Activated CD4-positive, alpha-beta memory T cell treated with anti-CD3 and anti-CD28 coated beads, Interleukin-2, amount 10 ng/mL, durations not matched to agents 7 days and 5 days (primary cell): ENCODE measurements at regions not wholly inside any gene's neighbourhood (a gene's known extent, or its start where the extent isn't known, plus 50 kb on each side); places are given as distances from the start of the nearest gene placed in this dataset.
"Not testable (repeated sequence)": the region's sequence is repeated elsewhere in the genome, so short reads cannot be mapped to it uniquely, and the experiment has no call there.

ENCODE experiments used
- CTCF ChIA-PET: fragments of 350-600 bp; sonication (Branson Sonifier 250); formaldehyde crosslinking; loops from one replicate; lab custom pipeline; 2021; ENCODE audit warnings: antibody characterized with exemption, inconsistent platforms; lab: Charles Lee
- POLR2A ChIA-PET: fragments of 350-600 bp; sonication (Branson Sonifier 250); formaldehyde crosslinking; loops from one replicate; lab custom pipeline; 2021; ENCODE audit warnings: antibody characterized with exemption; lab: Charles Lee
- DNase-seq: peaks from one replicate; pipeline ENCODE4 v3.0.0-alpha.2; 2020
- H3K27ac Mint-ChIP-seq: one replicate; pipeline ENCODE4 v1.8.0; 2021; ENCODE audit warnings: mild to moderate bottlenecking, mixed read lengths
- H3K27me3 Mint-ChIP-seq: one replicate; pipeline ENCODE4 v1.8.0; 2021; ENCODE audit warnings: mixed read lengths
- H3K36me3 Mint-ChIP-seq: one replicate; pipeline ENCODE4 v1.8.0; 2021; ENCODE audit warnings: low read depth, mixed read lengths
- H3K4me1 Mint-ChIP-seq: one replicate; pipeline ENCODE4 v1.8.0; 2021; ENCODE audit warnings: mixed read lengths
- H3K4me3 Mint-ChIP-seq: one replicate; pipeline ENCODE4 v1.8.0; 2021; ENCODE audit warnings: mild to moderate bottlenecking, mixed read lengths
- H3K9me3 Mint-ChIP-seq: one replicate; pipeline ENCODE4 v1.8.0; 2021; ENCODE audit warnings: mixed read lengths

DNA sequence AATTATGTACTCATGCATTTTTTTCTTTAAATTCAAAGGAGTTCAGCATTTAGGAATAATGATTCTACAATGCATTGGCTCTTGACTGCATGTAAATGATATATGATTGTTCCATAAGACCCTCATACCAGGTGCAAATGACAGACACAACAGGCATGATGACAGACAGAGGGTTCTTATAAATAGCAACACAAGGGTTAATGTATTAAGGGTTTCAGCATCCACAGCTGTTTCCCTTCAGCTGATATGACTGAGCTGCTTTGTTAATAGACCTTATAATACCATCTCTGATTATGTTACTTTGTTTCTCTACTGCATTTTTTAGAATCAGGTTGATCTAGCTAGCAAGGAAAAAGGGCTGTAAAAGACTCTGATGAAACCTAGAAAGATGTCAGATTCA is 90.8 kb upstream of the TMTC2 start:
- no peaks in the 10 kb centered on the region for H3K27me3 Mint-ChIP-seq
- H3K27ac Mint-ChIP-seq, result no peak overlapping the region
- no peaks in the 10 kb centered on the region for H3K9me3 Mint-ChIP-seq
- H3K4me3 Mint-ChIP-seq, result no peak overlapping the region
- ChIA-PET CTCF (no interaction called here), POLR2A (no interaction called here)
- H3K36me3 Mint-ChIP-seq, result no peaks in the 10 kb centered on the region
- no peaks in the 10 kb centered on the region for H3K4me1 Mint-ChIP-seq
- DNase-seq, result no peak

DNA sequence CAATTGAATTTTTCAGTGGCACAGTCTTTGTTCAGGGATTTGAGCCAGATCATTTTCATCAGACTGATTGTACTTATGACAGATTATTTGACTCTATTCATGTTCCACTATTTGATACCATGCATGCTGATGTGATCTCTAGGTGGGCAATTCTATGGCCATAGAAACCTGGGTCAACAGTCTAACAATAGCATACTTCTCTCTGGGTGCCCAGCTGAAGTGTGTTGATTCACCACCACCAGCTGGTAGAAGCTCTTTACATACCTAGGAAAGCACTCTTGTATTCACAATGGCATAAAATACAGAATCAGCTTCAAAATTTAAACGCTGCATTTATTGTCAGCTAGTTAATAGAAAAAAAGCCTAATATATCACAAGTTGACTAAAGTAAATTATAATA is 90.2 kb upstream of the TMTC2 start:
- Mint-ChIP-seq H3K36me3 (no peaks in the 10 kb centered on the region), H3K27me3 (no peaks in the 10 kb centered on the region), H3K4me1 (no peaks in the 10 kb centered on the region), H3K4me3 (no peak overlapping the region), H3K27ac (no peak overlapping the region), H3K9me3 (no peaks in the 10 kb centered on the region)
- POLR2A ChIA-PET, result no interaction called here
- no peak for DNase-seq
- CTCF ChIA-PET, result interaction anchor here (0.6 kb wide), 1 partner anchor 58 kb away, joined by 3 read pairs; no protein-coding TSS in a partner anchor

DNA sequence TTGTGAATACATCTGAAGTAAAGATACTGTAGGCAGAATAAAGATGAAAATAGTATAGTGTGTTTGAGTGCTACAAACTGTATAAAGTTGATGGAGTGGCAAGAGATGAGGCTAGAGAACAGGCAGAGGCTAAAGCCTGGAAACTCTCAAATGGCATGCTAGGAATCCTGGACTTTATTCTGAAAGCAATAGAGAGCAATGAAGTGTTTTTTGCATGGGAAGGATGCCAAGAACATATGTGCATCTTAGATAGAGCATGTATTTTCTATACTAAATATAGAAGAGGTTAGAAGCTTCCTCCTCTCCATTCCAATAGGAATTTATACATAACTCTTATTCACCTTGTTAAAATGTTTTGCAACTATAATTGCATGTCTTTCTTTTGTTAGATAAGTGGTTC is 86.3 kb upstream of the TMTC2 start:
- no peak overlapping the region for H3K4me3 Mint-ChIP-seq
- DNase-seq, result no peak
- H3K36me3 Mint-ChIP-seq, result no peaks in the 10 kb centered on the region
- CTCF ChIA-PET, result no interaction called here
- POLR2A ChIA-PET, result no interaction called here
- no peaks in the 10 kb centered on the region for H3K27me3 Mint-ChIP-seq
- H3K27ac Mint-ChIP-seq, result no peak overlapping the region
- H3K9me3 Mint-ChIP-seq, result no peaks in the 10 kb centered on the region
- H3K4me1 Mint-ChIP-seq, result no peaks in the 10 kb centered on the region

DNA sequence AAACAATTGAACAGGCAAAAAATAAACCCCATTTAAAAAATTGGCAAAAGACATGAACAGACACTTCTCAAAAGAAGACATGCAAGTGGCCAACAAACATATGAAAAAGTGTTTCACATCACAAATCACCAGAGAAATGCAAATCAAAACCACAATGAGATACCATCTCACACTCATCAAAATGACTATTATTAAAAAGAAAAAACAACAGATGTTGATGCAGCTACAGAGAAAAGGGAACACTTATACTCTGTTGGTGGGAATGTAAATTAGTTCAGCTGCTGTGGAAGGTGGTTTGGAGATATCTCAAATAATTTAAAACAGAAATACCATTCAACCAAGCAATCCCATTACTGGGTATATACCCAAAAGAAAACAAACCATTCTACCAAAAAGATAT is 83.1 kb upstream of the TMTC2 start:
- H3K27me3 Mint-ChIP-seq, DNase-seq, H3K4me3 Mint-ChIP-seq, H3K36me3 Mint-ChIP-seq, H3K4me1 Mint-ChIP-seq, POLR2A ChIA-PET, H3K9me3 Mint-ChIP-seq, CTCF ChIA-PET, H3K27ac Mint-ChIP-seq: not testable (repeated sequence)

DNA sequence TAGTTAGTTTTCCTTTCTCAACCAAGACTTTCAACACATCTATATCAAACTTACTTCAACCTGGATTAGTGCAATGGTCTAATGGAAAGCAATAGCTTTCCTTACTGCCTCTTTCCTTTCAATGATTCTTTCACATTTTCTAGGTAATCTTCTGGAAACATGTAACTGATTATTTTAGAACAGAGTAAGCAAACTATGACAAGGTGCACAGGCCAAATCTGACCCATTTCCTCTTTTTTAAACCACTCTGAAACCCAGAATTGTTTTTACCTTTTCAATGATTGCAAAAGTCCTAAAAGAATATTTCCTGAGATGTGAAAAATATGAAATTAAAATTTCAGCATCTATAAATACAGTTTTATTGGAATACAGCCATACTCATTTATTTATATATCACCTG is 81.6 kb upstream of the TMTC2 start:
- POLR2A ChIA-PET, result no interaction called here
- H3K4me3 Mint-ChIP-seq, result no peak overlapping the region
- H3K4me1 Mint-ChIP-seq, result no peaks in the 10 kb centered on the region
- no peak overlapping the region for H3K27ac Mint-ChIP-seq
- no peaks in the 10 kb centered on the region for H3K36me3 Mint-ChIP-seq
- no peaks in the 10 kb centered on the region for H3K27me3 Mint-ChIP-seq
- DNase-seq, result no peak
- H3K9me3 Mint-ChIP-seq, result no peaks in the 10 kb centered on the region
- CTCF ChIA-PET, result no interaction called here

DNA sequence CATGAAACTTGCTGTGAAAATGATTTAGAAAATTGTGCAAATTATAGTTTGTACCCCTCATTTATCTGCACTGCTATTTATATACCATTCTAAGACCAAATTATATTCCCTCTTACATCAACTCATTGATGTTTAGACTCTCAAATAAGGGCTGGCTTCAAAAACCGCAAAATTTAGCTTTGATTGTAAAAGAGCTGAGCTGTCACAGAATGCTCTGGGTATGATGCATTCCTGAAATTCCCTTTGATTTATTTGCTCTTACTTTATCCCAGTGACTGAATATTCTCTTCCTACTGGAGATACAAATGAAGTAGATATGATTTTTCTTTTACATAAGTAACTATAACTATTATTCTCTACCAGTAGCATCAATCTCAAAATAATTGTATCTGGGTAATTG is 78.0 kb upstream of the TMTC2 start:
- Mint-ChIP-seq H3K36me3 (no peaks in the 10 kb centered on the region), H3K4me3 (no peak overlapping the region), H3K27me3 (no peaks in the 10 kb centered on the region), H3K9me3 (no peaks in the 10 kb centered on the region), H3K27ac (no peak overlapping the region), H3K4me1 (no peaks in the 10 kb centered on the region)
- CTCF ChIA-PET, result no interaction called here
- DNase-seq, result no peak
- POLR2A ChIA-PET, result no interaction called here

DNA sequence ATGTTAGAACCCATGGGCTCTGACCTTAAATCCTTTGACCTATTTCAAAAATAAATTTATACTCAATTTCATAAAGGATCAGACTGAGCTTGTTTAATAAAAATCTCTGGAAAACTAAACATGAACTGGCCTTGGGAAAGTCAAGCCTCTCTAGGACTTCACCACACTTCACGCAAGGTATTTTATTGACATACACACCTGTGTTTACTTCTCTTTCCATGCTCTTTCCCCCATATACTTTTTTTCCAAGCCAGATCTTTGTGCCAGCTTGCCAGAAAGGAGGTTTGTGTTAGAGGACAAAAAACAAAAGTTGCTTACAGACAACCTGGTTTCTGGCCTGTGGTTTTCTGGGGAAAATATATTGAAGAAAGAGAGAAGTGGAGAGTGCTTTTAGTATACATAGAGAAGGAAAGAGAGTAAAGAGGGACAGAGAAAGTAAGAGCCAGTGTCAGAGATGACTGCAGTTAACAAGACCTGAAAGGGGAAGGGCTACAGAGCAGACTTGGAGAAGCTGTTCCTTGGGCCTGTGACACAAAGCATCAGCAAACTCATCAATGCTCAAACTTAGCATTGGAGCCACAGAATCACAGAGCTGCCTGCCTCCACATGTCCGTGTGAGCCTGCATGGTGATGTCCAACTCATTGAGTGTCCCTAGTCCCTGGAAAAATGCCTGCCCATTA is 77.3 kb upstream of the TMTC2 start:
- Mint-ChIP-seq H3K4me1 (no peaks in the 10 kb centered on the region), H3K27ac (no peak overlapping the region), H3K36me3 (no peaks in the 10 kb centered on the region), H3K9me3 (no peaks in the 10 kb centered on the region), H3K4me3 (no peak overlapping the region), H3K27me3 (no peaks in the 10 kb centered on the region)
- CTCF ChIA-PET, result no interaction called here
- no peak for DNase-seq
- POLR2A ChIA-PET, result no interaction called here

DNA sequence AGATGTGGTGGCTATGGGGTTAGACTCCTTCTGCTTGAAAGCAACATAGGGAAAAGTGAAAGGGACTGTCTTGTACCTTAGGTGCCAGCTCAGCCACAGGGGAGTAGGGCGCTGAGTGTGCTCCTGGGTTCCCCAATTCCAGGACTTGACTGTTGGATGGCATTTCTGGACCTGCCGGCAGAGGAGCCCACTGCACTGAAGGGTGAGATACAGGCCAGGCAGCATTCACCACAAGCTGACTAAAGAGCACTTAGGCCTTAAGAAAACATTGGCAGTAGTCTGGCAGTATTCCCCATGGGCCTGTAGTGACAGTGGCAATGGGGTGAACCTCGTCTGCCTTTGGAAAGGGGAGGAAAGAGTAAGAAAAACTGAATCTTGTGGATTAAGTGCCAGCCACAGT is 67.1 kb upstream of the TMTC2 start:
- ChIA-PET POLR2A (no interaction called here), CTCF (no interaction called here)
- H3K9me3 Mint-ChIP-seq, result no peaks in the 10 kb centered on the region

DNA sequence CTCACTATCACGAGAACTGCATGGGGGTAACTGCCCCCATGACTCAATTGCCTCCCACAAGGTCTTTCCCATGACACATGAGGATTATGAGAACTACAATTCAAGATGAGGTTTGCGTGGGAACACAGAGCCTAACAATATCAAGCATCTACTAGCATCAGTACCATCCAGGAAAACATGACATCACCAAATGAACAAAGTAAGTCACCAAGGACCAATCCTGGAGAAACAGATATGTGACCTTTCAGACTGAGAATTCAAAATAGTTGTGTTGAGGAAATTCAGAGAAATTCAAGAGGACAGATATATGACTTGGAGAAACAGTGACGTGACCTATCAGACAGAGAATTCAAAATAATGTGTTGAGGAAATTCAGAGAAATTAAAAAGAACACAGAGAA is 65.8 kb upstream of the TMTC2 start:
- no peaks in the 10 kb centered on the region for H3K9me3 Mint-ChIP-seq
- no peaks in the 10 kb centered on the region for H3K4me1 Mint-ChIP-seq
- DNase-seq, result no peak
- H3K36me3 Mint-ChIP-seq, result no peaks in the 10 kb centered on the region
- H3K27ac Mint-ChIP-seq, result no peak overlapping the region
- peaks cover 2% of the 10 kb centered on the region for H3K27me3 Mint-ChIP-seq
- no peak overlapping the region for H3K4me3 Mint-ChIP-seq
- POLR2A ChIA-PET, result no interaction called here
- CTCF ChIA-PET, result no interaction called here

More for the DNA sequence above, 67.1 kb upstream of the TMTC2 start:
- Mint-ChIP-seq H3K4me3 (no peak overlapping the region), H3K36me3 (no peaks in the 10 kb centered on the region), H3K27ac (no peak overlapping the region), H3K27me3 (peaks cover 2% of the 10 kb centered on the region), H3K4me1 (no peaks in the 10 kb centered on the region)
- DNase-seq, result no peak

DNA sequence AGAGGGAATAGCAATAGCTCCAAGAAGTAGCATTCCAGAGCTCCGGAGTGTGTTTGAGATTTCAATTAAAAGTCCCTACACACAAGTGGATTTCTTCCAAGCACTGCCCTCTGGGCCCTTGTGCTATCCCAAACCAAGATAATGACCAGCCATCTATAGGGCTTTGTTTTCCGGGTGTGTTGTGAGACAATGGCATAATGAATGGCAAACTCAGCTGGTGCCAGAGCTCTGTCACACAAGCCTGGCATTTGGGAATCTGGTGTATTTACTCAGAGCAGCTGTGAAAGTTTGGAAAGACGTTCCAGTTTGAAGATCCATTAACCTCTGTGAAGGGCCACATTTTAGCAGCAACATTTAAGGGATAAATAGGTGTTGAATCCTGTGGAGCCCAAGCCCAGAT is 61.2 kb upstream of the TMTC2 start:
- CTCF ChIA-PET, result no interaction called here
- POLR2A ChIA-PET, result no interaction called here
- no peak overlapping the region for H3K4me3 Mint-ChIP-seq

DNA sequence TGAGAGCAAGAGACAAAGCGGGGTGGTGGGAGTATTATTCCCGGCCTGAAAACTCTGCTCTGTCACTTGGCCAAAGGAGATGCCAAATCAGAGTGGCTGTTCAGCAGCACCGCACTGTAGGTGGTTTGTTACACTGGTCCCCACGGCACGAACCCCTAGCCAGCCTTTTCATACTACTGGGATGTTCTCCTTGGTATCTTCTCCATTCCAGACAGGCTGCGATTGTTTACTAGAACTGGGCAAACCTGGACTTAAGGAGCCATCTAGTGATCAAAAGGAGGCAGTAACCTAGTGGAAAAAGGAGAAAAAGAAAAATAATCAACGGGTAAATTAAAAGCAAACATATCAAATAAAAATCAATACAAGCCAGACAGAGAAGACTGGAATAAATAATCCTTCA is 58.9 kb upstream of the TMTC2 start:
- Mint-ChIP-seq H3K36me3 (no peaks in the 10 kb centered on the region), H3K27ac (no peak overlapping the region), H3K4me1 (no peaks in the 10 kb centered on the region), H3K27me3 (peaks cover under 1% of the 10 kb centered on the region), H3K9me3 (no peaks in the 10 kb centered on the region), H3K4me3 (no peak overlapping the region)
- POLR2A ChIA-PET, result no interaction called here
- CTCF ChIA-PET, result no interaction called here
- no peak for DNase-seq

More for the DNA sequence above, 61.2 kb upstream of the TMTC2 start:
- no peak for DNase-seq
- Mint-ChIP-seq H3K36me3 (no peaks in the 10 kb centered on the region), H3K27me3 (peaks cover 2% of the 10 kb centered on the region), H3K27ac (no peak overlapping the region), H3K4me1 (no peaks in the 10 kb centered on the region), H3K9me3 (no peaks in the 10 kb centered on the region)

DNA sequence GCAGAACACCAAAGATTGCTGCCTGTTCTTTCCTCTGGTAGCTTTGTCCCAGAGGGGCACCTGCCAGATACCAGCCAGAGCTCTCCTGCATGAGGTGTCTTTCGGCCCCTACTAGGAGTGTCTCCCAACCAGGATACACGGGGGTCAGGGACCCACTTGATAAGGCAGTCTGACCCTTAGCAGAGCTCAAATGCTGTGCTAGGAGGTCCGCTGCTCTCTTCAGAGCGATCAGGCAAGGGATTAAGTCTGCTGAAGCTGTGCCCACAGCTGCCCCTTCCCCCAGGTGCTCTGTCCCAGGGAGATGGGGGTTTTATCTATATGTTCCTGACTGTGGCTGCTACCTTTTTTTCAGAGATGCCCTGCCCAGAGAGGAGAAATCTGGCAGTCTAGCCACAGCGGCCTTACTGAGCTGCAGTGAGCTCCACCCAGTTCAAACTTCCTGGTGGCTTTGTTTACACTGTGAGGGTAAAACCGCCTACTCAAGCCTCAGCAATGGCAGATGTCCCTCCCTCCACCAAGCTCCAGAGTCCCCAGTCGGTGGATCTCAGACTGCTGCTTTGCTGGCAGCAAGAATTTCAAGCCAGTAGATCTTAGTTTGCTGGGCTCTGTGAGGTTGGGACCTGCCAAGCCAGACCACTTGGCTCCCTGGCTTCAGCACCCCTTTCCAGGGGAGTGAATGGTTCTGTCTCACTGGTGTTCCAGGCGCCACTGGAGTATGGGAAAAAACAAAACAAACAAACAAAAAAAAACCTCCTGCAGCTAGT is 52.0 kb upstream of the TMTC2 start:
- H3K4me1 Mint-ChIP-seq, H3K9me3 Mint-ChIP-seq, H3K27me3 Mint-ChIP-seq, POLR2A ChIA-PET, DNase-seq, H3K27ac Mint-ChIP-seq, H3K36me3 Mint-ChIP-seq, H3K4me3 Mint-ChIP-seq, CTCF ChIA-PET: not testable (repeated sequence)

DNA sequence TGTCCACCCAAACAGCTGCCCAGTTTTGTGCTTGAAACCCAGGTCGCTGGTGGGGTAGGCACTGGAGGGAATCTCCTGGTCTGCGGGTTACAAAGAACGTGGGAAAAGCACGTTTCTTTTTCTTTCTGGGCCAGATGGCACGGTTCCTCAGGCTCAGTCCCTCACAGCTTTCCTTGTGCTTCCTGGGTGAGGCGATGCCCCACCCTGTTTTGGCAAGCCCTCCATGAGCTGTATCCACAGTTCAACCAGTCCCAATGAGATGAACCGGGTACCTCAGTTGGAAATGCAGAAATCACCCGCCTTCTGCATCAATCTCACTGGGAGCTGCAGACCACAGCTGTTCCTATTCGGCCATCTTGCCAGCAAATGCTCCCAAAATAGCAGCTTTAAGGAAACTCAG is 51.4 kb upstream of the TMTC2 start:
- peaks cover 2% of the 10 kb centered on the region for H3K27me3 Mint-ChIP-seq
- H3K27ac Mint-ChIP-seq, result no peak overlapping the region
- no peaks in the 10 kb centered on the region for H3K9me3 Mint-ChIP-seq
- ChIA-PET POLR2A (no interaction called here), CTCF (no interaction called here)
- no peak for DNase-seq
- H3K4me1 Mint-ChIP-seq, result no peaks in the 10 kb centered on the region
- H3K36me3 Mint-ChIP-seq, result no peaks in the 10 kb centered on the region
- H3K4me3 Mint-ChIP-seq, result no peak overlapping the region
